HCT116 (cell line): ENCODE measurements at regions not wholly inside any gene's neighbourhood (a gene's known extent, or its start where the extent isn't known, plus 50 kb on each side); places are given as distances from the start of the nearest gene placed in this dataset.

Experiments used
- ATF3 ChIP-seq: IDR thresholded peaks from 2 replicates; pipeline ENCODE4 v1.6.1; 2012
- CBX3 ChIP-seq: IDR thresholded peaks from 2 replicates; pipeline ENCODE4 v1.6.1; 2012; ENCODE audit warnings: low read depth
- ELF1 ChIP-seq: IDR thresholded peaks from 2 replicates; pipeline ENCODE4 v1.6.1; 2012; ENCODE audit warnings: low read depth, borderline replicate concordance
- EZH2 ChIP-seq: fragments of 200-600 bp; sonication (generic); IDR thresholded peaks from 2 replicates; pipeline ENCODE4 v1.6.1; 2017; ENCODE audit warnings: antibody characterized with exemption, mixed run types
- EZH2phosphoT487 ChIP-seq: fragments of 200-600 bp; IDR thresholded peaks from 2 replicates; pipeline ENCODE4 v1.6.1; 2018; ENCODE audit warnings: antibody characterized with exemption, borderline replicate concordance
- POLR2A ChIP-seq: IDR thresholded peaks from 2 replicates; pipeline ENCODE4 v1.7.0; 2011; ENCODE audit warnings: borderline replicate concordance; ENCODE audit not compliant: insufficient read depth, insufficient read length; ENCODE audit errors: extremely low read depth
- RAD21 ChIP-seq: IDR thresholded peaks from 2 replicates; pipeline ENCODE4 v1.6.1; 2012; ENCODE audit warnings: low read depth, mild to moderate bottlenecking
- SIN3A ChIP-seq: IDR thresholded peaks from 2 replicates; pipeline ENCODE4 v1.6.1; 2012; ENCODE audit warnings: low read depth
- TCF7L2 ChIP-seq: IDR thresholded peaks from 2 replicates; pipeline ENCODE4 v1.7.0; 2011; ENCODE audit warnings: borderline replicate concordance, inconsistent platforms; ENCODE audit not compliant: insufficient read depth, insufficient read length; ENCODE audit errors: extremely low read depth
- TF ChIP-seq, protein P1 (sequence below), 3 experiments: fragments of 200-600 bp in 1 of 3; sonication (generic) in 1 of 3; IDR thresholded peaks in 2 of 3; conservative IDR thresholded peaks in 1 of 3; 2 replicates each; pipeline ENCODE4 v1.5.1; 2012 to 2017; ENCODE audit warnings: low read depth in 2 of 3, low read length in 2 of 3, antibody characterized with exemption in 1 of 3, borderline replicate concordance in 1 of 3, control low read depth in 1 of 3, mild to moderate bottlenecking in 1 of 3, mixed read lengths in 1 of 3, mixed run types in 1 of 3, moderate library complexity in 1 of 3; ENCODE audit not compliant: insufficient read depth in 1 of 3

DNA sequence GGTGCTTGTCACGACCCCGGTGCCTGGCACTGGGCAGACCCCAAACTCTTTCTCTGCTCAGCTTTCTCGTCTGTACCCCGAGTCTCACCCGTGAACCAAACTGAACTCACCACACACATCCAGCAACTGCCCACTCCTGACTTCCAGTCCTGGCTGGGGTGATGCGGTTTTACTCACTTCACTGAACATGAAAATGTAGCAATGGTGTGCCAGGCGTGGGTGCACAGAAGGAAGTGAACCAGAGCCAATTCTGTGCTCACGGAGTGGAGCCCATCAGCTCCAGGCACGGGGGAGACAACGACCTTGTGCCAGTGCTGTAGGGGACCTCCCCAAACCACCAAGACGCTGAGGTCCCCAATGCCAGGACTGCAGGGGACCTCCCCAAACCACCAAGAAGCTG is 78.7 kb upstream of the AFDN start:
- TF ChIP-seq, protein P1, sequence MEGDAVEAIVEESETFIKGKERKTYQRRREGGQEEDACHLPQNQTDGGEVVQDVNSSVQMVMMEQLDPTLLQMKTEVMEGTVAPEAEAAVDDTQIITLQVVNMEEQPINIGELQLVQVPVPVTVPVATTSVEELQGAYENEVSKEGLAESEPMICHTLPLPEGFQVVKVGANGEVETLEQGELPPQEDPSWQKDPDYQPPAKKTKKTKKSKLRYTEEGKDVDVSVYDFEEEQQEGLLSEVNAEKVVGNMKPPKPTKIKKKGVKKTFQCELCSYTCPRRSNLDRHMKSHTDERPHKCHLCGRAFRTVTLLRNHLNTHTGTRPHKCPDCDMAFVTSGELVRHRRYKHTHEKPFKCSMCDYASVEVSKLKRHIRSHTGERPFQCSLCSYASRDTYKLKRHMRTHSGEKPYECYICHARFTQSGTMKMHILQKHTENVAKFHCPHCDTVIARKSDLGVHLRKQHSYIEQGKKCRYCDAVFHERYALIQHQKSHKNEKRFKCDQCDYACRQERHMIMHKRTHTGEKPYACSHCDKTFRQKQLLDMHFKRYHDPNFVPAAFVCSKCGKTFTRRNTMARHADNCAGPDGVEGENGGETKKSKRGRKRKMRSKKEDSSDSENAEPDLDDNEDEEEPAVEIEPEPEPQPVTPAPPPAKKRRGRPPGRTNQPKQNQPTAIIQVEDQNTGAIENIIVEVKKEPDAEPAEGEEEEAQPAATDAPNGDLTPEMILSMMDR (IDR thresholded peaks at IDR 0.05 in 2 of 3, conservative IDR thresholded peaks at IDR 0.05 in 1 of 3; ENCODE audit: borderline replicate concordance in 1 of 3, insufficient read depth in 1 of 3, low read depth in 2 of 3, low read length in 2 of 3) = no peak
- TF ChIP-seq POLR2A = no peak
- TF ChIP-seq TCF7L2 = no peak
- TF ChIP-seq RAD21 = no peak
- no peak for TF ChIP-seq ELF1
- no peak for TF ChIP-seq CBX3
- TF ChIP-seq ATF3 = no peak
- TF ChIP-seq EZH2 = no peak
- no peak for TF ChIP-seq SIN3A
- TF ChIP-seq EZH2phosphoT487 = no peak
